MM.1S (cell line): ENCODE measurements at regions not wholly inside any gene's neighbourhood (a gene's known extent, or its start where the extent isn't known, plus 50 kb on each side); places are given as distances from the start of the nearest gene placed in this dataset.

ENCODE experiments used
- DNase-seq: peaks from one replicate; pipeline ENCODE4 v3.0.0-alpha.2; 2015
- H2AFZ ChIP-seq: fragments of 300-600 bp; sonication (generic); 2 replicates; pipeline ENCODE4 v1.6.0; 2016; ENCODE audit warnings: antibody characterized with exemption, low read length
- H3F3A ChIP-seq: fragments of 300-600 bp; sonication (generic); 2 replicates; pipeline ENCODE4 v1.6.1; 2016; ENCODE audit warnings: mild to moderate bottlenecking, antibody characterized with exemption, low read length, moderate library complexity, mixed read lengths; ENCODE audit not compliant: insufficient read depth
- H3K27ac ChIP-seq: fragments of 300-600 bp; sonication (generic); 2 replicates; pipeline ENCODE4 v1.5.1; 2016; ENCODE audit warnings: mild to moderate bottlenecking, low read length
- H3K27me3 ChIP-seq: fragments of 300-600 bp; sonication (generic); replicated peaks from 2 replicates; pipeline ENCODE4 v1.6.0; 2016; ENCODE audit warnings: low read length; ENCODE audit not compliant: insufficient read depth
- H3K36me3 ChIP-seq: fragments of 300-600 bp; sonication (generic); replicated peaks from 2 replicates; pipeline ENCODE4 v1.6.1; 2016; ENCODE audit warnings: mild to moderate bottlenecking, low read length, mixed read lengths; ENCODE audit not compliant: insufficient read depth
- H3K4me1 ChIP-seq: fragments of 300-600 bp; sonication (generic); 2 replicates; pipeline ENCODE4 v1.6.1; 2016; ENCODE audit warnings: low read length, mixed read lengths
- H3K4me2 ChIP-seq: fragments of 300-600 bp; sonication (generic); 2 replicates; pipeline ENCODE4 v1.6.0; 2016; ENCODE audit warnings: low read depth, low read length
- H3K4me3 ChIP-seq: fragments of 300-600 bp; sonication (generic); 2 replicates; pipeline ENCODE4 v1.5.1; 2016; ENCODE audit warnings: low read length, mixed read lengths
- H3K79me2 ChIP-seq: fragments of 300-600 bp; sonication (generic); 2 replicates; pipeline ENCODE4 v1.6.1; 2016; ENCODE audit warnings: mixed run types, low read length, mixed read lengths
- H3K9ac ChIP-seq: fragments of 300-600 bp; sonication (generic); 2 replicates; pipeline ENCODE4 v1.6.1; 2016; ENCODE audit warnings: low read length, mixed read lengths
- H3K9me2 ChIP-seq: fragments of 300-600 bp; sonication (generic); replicated peaks from 2 replicates; pipeline ENCODE4 v1.6.1; 2016; ENCODE audit warnings: mild to moderate bottlenecking, low read length, mixed read lengths; ENCODE audit not compliant: insufficient read depth
- H3K9me3 ChIP-seq: fragments of 300-600 bp; sonication (generic); replicated peaks from 2 replicates; pipeline ENCODE4 v1.6.1; 2016; ENCODE audit warnings: mild to moderate bottlenecking, low read length, mixed read lengths; ENCODE audit not compliant: insufficient read depth
- H4K20me1 ChIP-seq: fragments of 300-600 bp; sonication (generic); 2 replicates; pipeline ENCODE4 v1.6.1; 2016; ENCODE audit warnings: mild to moderate bottlenecking, low read length, moderate library complexity, mixed read lengths; ENCODE audit not compliant: insufficient read depth
- CTCF ChIP-seq: fragments of 300-600 bp; sonication (generic); IDR thresholded peaks from 2 replicates; pipeline ENCODE4 v1.5.1; 2016; ENCODE audit warnings: antibody characterized with exemption, low read length, mixed read lengths
- EZH2 ChIP-seq: fragments of 300-600 bp; sonication (generic); optimal IDR thresholded peaks from 2 replicates; pipeline ENCODE3; 2017; ENCODE audit warnings: low read depth, mild to moderate bottlenecking, antibody characterized with exemption, low read length, mixed read lengths
- EZH2phosphoT487 ChIP-seq: fragments of 300-600 bp; sonication (generic); IDR thresholded peaks from 2 replicates; pipeline ENCODE4 v1.6.1; 2018; ENCODE audit warnings: antibody characterized with exemption, low read length

- Histone ChIP-seq H2AFZ (no peak overlapping the region), H3K9me2 (no peaks in the 10 kb centered on the region), H3K9ac (no peak overlapping the region), H3K9me3 (no peaks in the 10 kb centered on the region), H3K4me2 (no peak overlapping the region), H4K20me1 (no peaks in the 10 kb centered on the region), H3K4me3 (no peak overlapping the region), H3K4me1 (0 out of 2 replicates have a peak, but pooled peaks cover 5% of the 10 kb centered on the region), H3K27ac (no peak overlapping the region), H3F3A (no peaks in the 10 kb centered on the region), H3K79me2 (no peaks in the 10 kb centered on the region), H3K36me3 (no peaks in the 10 kb centered on the region), H3K27me3 (no peaks in the 10 kb centered on the region)
- TF ChIP-seq CTCF, result no peak
- TF ChIP-seq EZH2phosphoT487, result no peak
- TF ChIP-seq EZH2, result no peak
- DNase-seq, result no peak
Observed at GRCh38 chr4:137640838-137641158, 108.5 kb upstream of the PCDH18 start.

- H3K27ac ChIP-seq, result no peak overlapping the region
- no peak overlapping the region for H2AFZ ChIP-seq
- no peak for TF ChIP-seq EZH2
- no peak for TF ChIP-seq CTCF
- TF ChIP-seq EZH2phosphoT487, result no peak
- no peaks in the 10 kb centered on the region for H3F3A ChIP-seq
- no peak overlapping the region for H3K4me2 ChIP-seq
- 0 out of 2 replicates have a peak, but pooled peaks cover 5% of the 10 kb centered on the region for H3K4me1 ChIP-seq
- H3K27me3 ChIP-seq, result no peaks in the 10 kb centered on the region
- H3K9me3 ChIP-seq, result no peaks in the 10 kb centered on the region
- no peaks in the 10 kb centered on the region for H3K9me2 ChIP-seq
- H3K4me3 ChIP-seq, result no peak overlapping the region
- no peaks in the 10 kb centered on the region for H4K20me1 ChIP-seq
- H3K9ac ChIP-seq, result no peak overlapping the region
- DNase-seq, result no peak
- no peaks in the 10 kb centered on the region for H3K79me2 ChIP-seq
- H3K36me3 ChIP-seq, result no peaks in the 10 kb centered on the region
Observed at GRCh38 chr4:137640156-137640837, 108.0 kb upstream of the PCDH18 start.

- peak; percentile 27 for DNase-seq
- Histone ChIP-seq H3K9ac (no peak overlapping the region), H3K27ac (no peak overlapping the region), H3K4me1 (0 out of 2 replicates have a peak, but pooled peaks cover 5% of the 10 kb centered on the region), H3K36me3 (no peaks in the 10 kb centered on the region), H3K4me3 (no peak overlapping the region), H3K9me2 (no peaks in the 10 kb centered on the region), H2AFZ (no peak overlapping the region), H3K4me2 (no peak overlapping the region), H3K9me3 (no peaks in the 10 kb centered on the region), H3K27me3 (no peaks in the 10 kb centered on the region), H4K20me1 (no peaks in the 10 kb centered on the region), H3K79me2 (no peaks in the 10 kb centered on the region), H3F3A (no peaks in the 10 kb centered on the region)
- TF ChIP-seq CTCF (no peak), EZH2 (no peak), EZH2phosphoT487 (no peak)
Observed at GRCh38 chr4:137638934-137639333, 106.6 kb upstream of the PCDH18 start.
